Common myeloid progenitor, CD34-positive (primary cell): ENCODE measurements at regions not wholly inside any gene's neighbourhood (a gene's known extent, or its start where the extent isn't known, plus 50 kb on each side); places are given as distances from the start of the nearest gene placed in this dataset.

ENCODE experiments used
- CTCF ChIA-PET: fragments of 350-600 bp; sonication (Branson Sonifier 250); formaldehyde crosslinking; loops from one replicate; lab custom pipeline; 2021; ENCODE audit warnings: antibody characterized with exemption; lab: Charles Lee
- POLR2A ChIA-PET: fragments of 350-600 bp; sonication (Branson Sonifier 250); formaldehyde crosslinking; loops from one replicate; lab custom pipeline; 2021; ENCODE audit warnings: antibody characterized with exemption; lab: Charles Lee
- DNase-seq, 3 donors: peaks; one replicate each; pipeline versions ENCODE4 v3.0.0 to v3.0.0-alpha.2; 2013
- H3K27ac ChIP-seq, 2 experiments: 1 replicate in 1 of 2; 2 replicates in 1 of 2; pipeline ENCODE4 v1.7.0; 2013; ENCODE audit warnings: inconsistent platforms in 2 of 2, low read length in 2 of 2, mild to moderate bottlenecking in 2 of 2, low read depth in 1 of 2, moderate library complexity in 1 of 2; ENCODE audit not compliant: severe bottlenecking in 2 of 2, insufficient read depth in 1 of 2, poor library complexity in 1 of 2
- H3K27me3 ChIP-seq, 5 experiments: replicated peaks in 2 of 5; 1 replicate in 3 of 5; 2 replicates in 2 of 5; pipeline versions ENCODE4 v1.6.1 to v1.7.0; 2013; ENCODE audit warnings: low read length in 4 of 5, mild to moderate bottlenecking in 2 of 5, moderate library complexity in 2 of 5, inconsistent platforms in 1 of 5; ENCODE audit not compliant: insufficient read depth in 5 of 5, control insufficient read depth in 4 of 5
- H3K36me3 ChIP-seq, 4 experiments: 1 replicate in 2 of 4; 2 replicates in 2 of 4; pipeline versions ENCODE4 v1.6.1 to v1.7.0; 2013; ENCODE audit warnings: low read length in 3 of 4, control low read depth in 1 of 4, mild to moderate bottlenecking in 1 of 4; ENCODE audit not compliant: control insufficient read depth in 4 of 4, insufficient read depth in 4 of 4
- H3K4me1 ChIP-seq, 4 experiments: 1 replicate in 3 of 4; 2 replicates in 1 of 4; pipeline versions ENCODE4 v1.6.1 to v1.7.1; 2013; ENCODE audit warnings: low read length in 3 of 4, mild to moderate bottlenecking in 3 of 4, control low read depth in 1 of 4, inconsistent platforms in 1 of 4, moderate library complexity in 1 of 4; ENCODE audit not compliant: control insufficient read depth in 4 of 4, insufficient read depth in 4 of 4; ENCODE audit errors: control extremely low read depth in 1 of 4
- H3K4me3 ChIP-seq, 7 experiments: 1 replicate in 4 of 7; 2 replicates in 3 of 7; pipeline versions ENCODE4 v1.5.1 to v1.7.0; 2013; ENCODE audit warnings: mild to moderate bottlenecking in 7 of 7, low read length in 6 of 7, moderate library complexity in 6 of 7, inconsistent platforms in 2 of 7, low read depth in 2 of 7, control low read depth in 1 of 7; ENCODE audit not compliant: insufficient read depth in 4 of 7, control insufficient read depth in 1 of 7; ENCODE audit errors: extremely low read depth in 1 of 7
- H3K9me3 ChIP-seq, 5 experiments: 1 replicate in 4 of 5; 2 replicates in 1 of 5; pipeline versions ENCODE4 v1.6.1 to v1.7.1; 2013; ENCODE audit warnings: low read length in 4 of 5, mild to moderate bottlenecking in 2 of 5, inconsistent platforms in 1 of 5, low read depth in 1 of 5, moderate library complexity in 1 of 5; ENCODE audit not compliant: control insufficient read depth in 4 of 5, insufficient read depth in 2 of 5; ENCODE audit errors: control extremely low read depth in 1 of 5
- WGBS: methylation state at CpG from one replicate; pipeline ENCODE4 v1.1.5; 2013; ENCODE audit not compliant: insufficient coverage; 5-methylcytosine and 5-hydroxymethylcytosine counted together

DNA sequence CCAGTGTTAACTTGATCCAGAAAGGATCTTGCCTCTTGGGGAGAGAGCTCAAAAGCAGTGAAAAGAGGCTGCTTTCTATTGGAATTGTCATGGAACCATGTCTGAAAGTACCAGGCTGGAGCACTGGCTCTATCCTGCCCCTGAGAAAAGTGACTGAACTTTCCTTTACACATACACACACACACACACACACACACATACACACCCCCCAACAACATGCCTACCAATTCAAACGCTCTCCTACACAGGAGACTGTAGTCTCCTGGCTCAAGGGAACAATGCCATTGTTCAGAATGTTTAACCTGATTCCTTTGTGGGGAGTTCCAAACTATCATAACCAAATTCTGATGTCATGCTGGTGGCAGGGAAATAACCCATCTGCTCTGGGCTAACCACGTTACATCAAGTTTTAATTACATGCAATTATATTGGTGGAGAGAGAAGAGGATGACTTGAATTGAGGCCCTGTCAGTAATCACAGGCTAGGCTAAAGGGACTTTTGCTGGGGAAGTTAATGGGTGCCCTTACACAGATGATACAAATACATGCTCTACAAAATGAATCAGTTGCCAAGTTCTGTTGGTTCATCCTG is 52.3 kb upstream of the DUSP10 start:
- CTCF ChIA-PET, result interaction anchor here (1.5 kb wide), 2 partner anchors 9 to 15 kb away, joined by 3 to 6 read pairs; no protein-coding TSS in a partner anchor
- peak in 2 of 3 donors; percentile 70 to 81 for DNase-seq
- H3K4me3 ChIP-seq, result no peak overlapping the region
- H3K4me1 ChIP-seq, result peaks cover 0 to 14% (median 6%) of the 10 kb centered on the region in 4 experiments
- POLR2A ChIA-PET, result interaction anchor here (0.6 kb wide), 1 partner anchor 68 kb away, joined by 3 read pairs; no protein-coding TSS in a partner anchor
- WGBS, result 100% methylated on average over 1 of the region's 2 CpGs
- H3K27ac ChIP-seq, result no peak overlapping the region
- no peaks in the 10 kb centered on the region for H3K36me3 ChIP-seq
- H3K9me3 ChIP-seq, result no peaks in the 10 kb centered on the region
- H3K27me3 ChIP-seq, result no peaks in the 10 kb centered on the region

DNA sequence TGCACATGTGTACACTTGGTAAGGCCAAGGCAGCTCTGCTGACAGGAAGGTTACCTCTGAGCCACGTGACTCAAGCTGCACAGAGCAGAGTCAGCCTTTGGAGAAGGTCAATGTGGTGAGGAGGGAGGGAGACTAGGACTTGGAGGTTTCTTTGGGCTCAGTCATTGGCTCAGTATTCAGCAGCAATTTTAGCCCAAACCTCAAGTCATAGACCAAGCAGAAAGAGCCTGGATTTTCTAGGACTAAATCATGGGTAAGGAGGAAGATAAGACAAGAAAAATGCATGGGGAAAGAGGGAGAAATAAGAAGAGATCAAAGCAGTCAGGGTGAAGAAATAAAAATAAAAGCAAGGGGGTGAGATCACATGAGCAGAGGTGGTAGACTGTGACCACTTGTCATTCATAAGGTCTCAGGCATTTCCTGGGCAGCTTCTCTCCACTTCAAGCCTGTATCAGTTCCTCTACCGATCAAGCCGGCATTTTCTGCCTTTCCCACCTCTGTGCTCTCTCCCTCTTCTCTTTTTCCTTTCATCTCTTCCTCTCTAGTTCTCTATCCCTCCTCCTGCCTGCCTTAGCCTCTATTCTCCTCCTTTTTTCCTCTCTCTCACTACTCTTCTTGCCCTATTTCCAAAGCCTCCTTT is 51.7 kb upstream of the DUSP10 start:
- WGBS, result 26% methylated on average over 2 of the region's 3 CpGs
- Histone ChIP-seq H3K36me3 (no peaks in the 10 kb centered on the region), H3K4me3 (no peak overlapping the region), H3K27ac (no peak overlapping the region), H3K9me3 (no peaks in the 10 kb centered on the region), H3K27me3 (no peaks in the 10 kb centered on the region), H3K4me1 (peaks cover 0 to 14% (median 6%) of the 10 kb centered on the region in 4 experiments)
- DNase-seq, result peak in 2 of 3 donors; percentile 20 to 46
- ChIA-PET CTCF (no interaction called here), POLR2A (interaction anchor here (0.6 kb wide), 2 partner anchors 56 to 67 kb away, joined by 3 read pairs; no protein-coding TSS in a partner anchor)

DNA sequence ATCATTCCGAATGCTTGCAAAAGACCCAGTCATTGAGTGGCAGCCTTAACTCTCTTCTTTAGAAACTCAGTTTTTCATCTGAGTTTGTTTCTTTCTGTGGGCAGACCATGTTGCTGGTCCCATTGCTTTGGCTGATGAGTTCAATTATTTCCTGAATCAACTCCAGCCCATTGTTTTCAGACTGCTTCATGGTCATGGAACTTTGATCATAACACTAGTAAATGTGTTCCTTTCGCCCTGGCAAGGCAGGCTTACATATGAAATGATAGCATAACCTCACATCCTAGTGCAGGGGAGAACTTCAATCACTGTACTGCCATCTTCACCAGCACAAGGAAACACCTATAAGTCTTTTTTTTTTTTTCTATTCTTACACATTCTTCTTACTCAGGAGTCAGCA is 50.0 kb upstream of the DUSP10 start:
- H3K4me3 ChIP-seq, result no peak overlapping the region
- H3K27me3 ChIP-seq, result no peaks in the 10 kb centered on the region
- CTCF ChIA-PET, result no interaction called here
- no peak overlapping the region for H3K27ac ChIP-seq
- peaks cover 0 to 14% (median 6%) of the 10 kb centered on the region in 4 experiments for H3K4me1 ChIP-seq
- POLR2A ChIA-PET, result no interaction called here
- no peaks in the 10 kb centered on the region for H3K9me3 ChIP-seq
- 90% methylated on average over 2 of the region's 2 CpGs for WGBS
- no peak for DNase-seq
- no peaks in the 10 kb centered on the region for H3K36me3 ChIP-seq
